GM20000 (cell line): ENCODE measurements at regions not wholly inside any gene's neighbourhood (a gene's known extent, or its start where the extent isn't known, plus 50 kb on each side); places are given as distances from the start of the nearest gene placed in this dataset.

Source experiments
- DNase-seq: peaks from one replicate; pipeline ENCODE4 v3.0.0; 2012; ENCODE audit warnings: low spot score
- TF ChIP-seq, protein P1 (sequence below): IDR thresholded peaks from 2 replicates; pipeline ENCODE4 v1.5.1; 2012; ENCODE audit warnings: mild to moderate bottlenecking, control low read depth; ENCODE audit errors: extremely low read depth, missing control alignments

DNA sequence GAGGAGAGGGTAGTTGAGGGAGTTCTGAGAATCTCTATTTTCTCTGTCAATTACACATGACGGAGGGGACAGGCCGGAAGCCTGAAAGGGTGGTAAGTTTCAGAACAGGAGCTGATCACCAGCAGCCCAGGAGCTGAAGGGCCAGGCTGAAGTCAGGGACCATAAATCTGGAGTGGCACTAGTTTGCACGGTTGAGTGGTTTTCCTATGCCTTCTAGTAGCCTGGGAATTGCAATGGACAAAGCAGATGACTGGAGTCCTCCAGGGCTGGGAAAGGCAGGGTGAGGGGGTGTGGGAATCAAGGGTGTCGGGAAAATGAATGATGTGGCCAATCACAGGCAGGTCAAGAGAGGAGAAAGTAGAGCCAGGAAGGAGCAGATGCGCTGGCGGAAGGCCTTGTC, 72.5 kb downstream of the MAGEF1 start:
- no peak for DNase-seq
- TF ChIP-seq, protein P1, sequence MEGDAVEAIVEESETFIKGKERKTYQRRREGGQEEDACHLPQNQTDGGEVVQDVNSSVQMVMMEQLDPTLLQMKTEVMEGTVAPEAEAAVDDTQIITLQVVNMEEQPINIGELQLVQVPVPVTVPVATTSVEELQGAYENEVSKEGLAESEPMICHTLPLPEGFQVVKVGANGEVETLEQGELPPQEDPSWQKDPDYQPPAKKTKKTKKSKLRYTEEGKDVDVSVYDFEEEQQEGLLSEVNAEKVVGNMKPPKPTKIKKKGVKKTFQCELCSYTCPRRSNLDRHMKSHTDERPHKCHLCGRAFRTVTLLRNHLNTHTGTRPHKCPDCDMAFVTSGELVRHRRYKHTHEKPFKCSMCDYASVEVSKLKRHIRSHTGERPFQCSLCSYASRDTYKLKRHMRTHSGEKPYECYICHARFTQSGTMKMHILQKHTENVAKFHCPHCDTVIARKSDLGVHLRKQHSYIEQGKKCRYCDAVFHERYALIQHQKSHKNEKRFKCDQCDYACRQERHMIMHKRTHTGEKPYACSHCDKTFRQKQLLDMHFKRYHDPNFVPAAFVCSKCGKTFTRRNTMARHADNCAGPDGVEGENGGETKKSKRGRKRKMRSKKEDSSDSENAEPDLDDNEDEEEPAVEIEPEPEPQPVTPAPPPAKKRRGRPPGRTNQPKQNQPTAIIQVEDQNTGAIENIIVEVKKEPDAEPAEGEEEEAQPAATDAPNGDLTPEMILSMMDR, result no peak

DNA sequence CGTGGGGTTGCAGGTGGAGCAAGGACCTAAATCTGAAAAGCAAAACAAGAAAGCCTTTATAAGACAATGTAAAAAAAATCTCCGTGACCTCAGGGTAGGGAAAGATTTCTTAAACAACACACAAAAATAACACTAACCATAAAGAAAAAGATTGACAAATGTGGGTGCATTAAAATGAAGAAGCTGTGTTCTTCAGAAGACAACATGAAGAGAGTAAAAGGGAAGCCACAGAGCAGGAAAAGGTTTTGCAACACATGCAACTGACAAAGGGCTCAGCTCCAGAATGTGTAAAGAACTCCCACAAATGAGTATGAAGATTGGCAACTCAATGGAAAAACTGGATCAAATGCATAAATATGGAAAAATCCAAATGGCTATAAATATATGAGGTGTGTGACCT, 74.2 kb downstream of the MAGEF1 start:
- DNase-seq, result no peak
- TF ChIP-seq, protein P1, result no peak

DNA sequence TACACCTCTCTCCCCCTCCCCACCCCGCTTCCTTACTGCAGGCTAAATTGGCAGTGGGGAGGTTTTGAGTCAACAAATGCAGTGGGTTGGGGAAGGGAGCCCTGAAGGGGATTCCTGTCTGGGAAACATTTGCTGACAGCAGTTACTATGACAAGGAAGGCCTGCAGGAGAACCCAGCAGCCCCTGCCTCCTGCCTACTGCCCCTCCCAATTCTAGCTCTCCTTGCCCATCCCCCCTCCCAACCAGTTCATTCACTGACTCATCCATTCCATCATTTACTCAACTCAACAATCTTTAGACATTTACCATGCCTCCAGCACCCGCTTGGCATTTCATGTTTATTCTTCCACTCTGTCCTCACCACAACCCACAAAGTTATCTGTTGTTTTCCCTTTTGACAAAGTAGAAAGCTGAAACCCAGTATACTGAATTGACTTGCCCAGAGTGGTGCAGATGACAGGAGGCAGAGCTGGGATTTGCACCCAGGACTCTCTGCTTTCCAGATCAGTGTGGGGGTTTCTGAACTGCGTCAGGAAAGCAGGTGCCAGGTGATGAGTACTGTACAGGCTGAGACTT, 75.0 kb downstream of the MAGEF1 start:
- no peak for DNase-seq
- TF ChIP-seq, protein P1, result no peak

DNA sequence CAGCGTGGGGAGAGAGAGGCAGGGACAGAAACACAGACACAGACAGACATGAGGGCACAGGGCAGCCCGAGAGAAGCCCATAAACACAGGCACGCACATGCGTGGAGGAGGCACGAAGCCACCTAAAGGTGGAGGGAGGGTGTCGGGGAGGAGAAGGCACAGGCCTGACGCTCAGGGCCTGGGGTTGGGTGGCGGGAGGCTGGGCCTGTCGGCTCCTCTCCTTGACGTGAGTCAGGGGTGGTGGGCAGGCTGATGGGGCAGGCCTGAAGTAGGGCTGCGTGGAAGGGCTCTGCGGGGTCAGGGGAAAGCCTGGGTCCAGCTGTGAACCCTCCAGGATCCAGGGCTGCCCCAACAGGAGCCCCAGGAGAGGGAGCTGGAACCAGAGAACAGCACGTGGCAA, 74.2 kb downstream of the EPHB3 start:
- TF ChIP-seq, protein P1, result no peak
- DNase-seq, result no peak

DNA sequence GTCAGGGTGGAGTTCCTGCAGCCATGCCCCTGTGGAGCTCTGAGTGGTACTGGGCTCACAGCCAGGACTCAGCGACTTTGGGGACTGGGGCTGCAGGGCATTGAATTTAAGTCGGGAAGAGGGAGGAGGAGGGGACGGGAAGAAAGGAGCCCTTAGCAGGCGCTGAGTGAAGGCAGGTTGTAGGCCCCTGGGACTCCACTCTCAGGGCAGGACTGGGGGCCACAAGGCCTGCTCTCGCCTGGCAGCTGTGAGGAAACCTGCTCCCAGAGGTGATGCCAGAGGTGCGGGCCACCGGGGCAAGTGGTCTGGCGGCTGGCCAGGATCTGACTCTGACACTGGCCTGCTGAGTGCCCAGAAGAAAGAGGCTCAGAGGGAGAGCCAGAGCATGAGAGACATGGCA, 73.5 kb downstream of the EPHB3 start:
- TF ChIP-seq, protein P1, result no peak
- no peak for DNase-seq

DNA sequence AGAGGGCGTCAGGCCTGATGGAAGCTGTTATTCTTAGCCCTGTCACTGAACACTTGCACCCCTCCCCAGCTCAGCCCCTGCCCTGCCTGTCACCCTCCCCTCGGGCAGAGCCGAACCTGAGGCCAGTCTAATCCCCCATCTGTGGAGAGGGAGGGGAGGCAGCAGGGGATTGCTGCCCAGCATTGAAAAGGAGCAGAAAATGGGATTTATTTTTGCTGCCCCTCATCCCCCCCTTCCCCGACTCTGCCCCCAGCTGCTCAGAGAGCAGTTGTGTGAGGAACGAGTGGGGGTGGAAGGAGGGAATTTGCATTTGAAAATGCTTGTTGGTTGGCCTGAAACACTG, 71.6 kb downstream of the EPHB3 start:
- no peak for DNase-seq
- TF ChIP-seq, protein P1, result no peak

DNA sequence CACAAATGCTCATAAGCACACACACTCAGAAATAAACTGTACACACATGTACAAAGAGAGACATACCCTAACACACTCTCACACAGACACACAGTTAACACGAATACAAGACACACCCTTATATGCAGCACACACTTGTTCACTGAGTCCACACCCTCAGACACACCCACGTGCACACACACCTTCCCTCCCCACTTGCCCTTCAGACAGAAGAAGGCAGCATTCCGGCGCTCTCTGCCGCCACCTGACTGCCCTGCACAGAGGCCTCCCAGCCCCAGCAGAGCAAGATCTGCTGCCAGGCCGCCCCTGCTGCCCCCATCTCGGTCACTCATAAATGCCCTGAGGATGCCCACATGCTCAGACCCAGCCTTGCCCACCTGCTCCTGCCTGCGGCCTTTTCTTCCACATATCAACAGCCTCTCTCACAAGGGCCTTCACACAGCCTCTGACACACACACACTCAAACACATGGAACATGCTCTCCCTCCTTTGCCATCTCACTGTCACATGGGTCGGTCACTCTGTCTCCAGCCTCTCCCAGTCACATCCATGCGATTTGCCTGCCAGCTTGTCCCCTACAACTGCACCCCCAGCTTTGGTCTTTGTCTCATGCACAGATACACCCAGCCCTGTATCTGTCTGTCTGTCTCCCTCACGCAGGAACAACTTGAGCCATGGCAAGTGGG, 71.1 kb downstream of the EPHB3 start:
- no peak for DNase-seq

More for the DNA sequence above, 71.1 kb downstream of the EPHB3 start:
- TF ChIP-seq, protein P1, result no peak
